Cardiac muscle cell (in vitro differentiated cells and primary cell): ENCODE measurements at regions not wholly inside any gene's neighbourhood (a gene's known extent, or its start where the extent isn't known, plus 50 kb on each side); places are given as distances from the start of the nearest gene placed in this dataset.

Experiments
- DNase-seq, 2 donors: peaks; one replicate each; pipeline versions ENCODE4 v3.0.0 to v3.0.0-alpha.2; 2010 to 2017; ENCODE audit warnings: low read depth in 1 of 2, low spot score in 1 of 2
- H3K27ac ChIP-seq: fragments of 200-600 bp; sonication (generic); 2 replicates; pipeline ENCODE4 v1.5.1; 2016
- H3K27me3 ChIP-seq: fragments of 200-600 bp; sonication (generic); 2 replicates; pipeline ENCODE4 v1.6.0; 2016; ENCODE audit warnings: control low read depth
- H3K36me3 ChIP-seq: fragments of 200-600 bp; sonication (generic); 2 replicates; pipeline ENCODE4 v1.5.1; 2016; ENCODE audit warnings: control low read depth
- H3K4me1 ChIP-seq: fragments of 200-600 bp; sonication (generic); 2 replicates; pipeline ENCODE4 v1.8.1; 2017; ENCODE audit warnings: low read depth, mild to moderate bottlenecking, mixed run types
- H3K4me3 ChIP-seq: fragments of 200-600 bp; sonication (generic); 2 replicates; pipeline ENCODE4 v1.5.1; 2016; ENCODE audit warnings: mild to moderate bottlenecking
- H3K9me3 ChIP-seq: fragments of 200-600 bp; sonication (generic); 2 replicates; pipeline ENCODE4 v1.5.1; 2017; ENCODE audit warnings: low read depth, mild to moderate bottlenecking, control low read depth
- CTCF ChIP-seq: IDR thresholded peaks from 2 replicates; pipeline ENCODE4 v1.5.1; 2012; ENCODE audit warnings: low read depth, mild to moderate bottlenecking, low read length

- Histone ChIP-seq H3K27ac (no peak overlapping the region), H3K9me3 (no peaks in the 10 kb centered on the region), H3K4me3 (no peak overlapping the region), H3K4me1 (no peaks in the 10 kb centered on the region), H3K36me3 (no peaks in the 10 kb centered on the region), H3K27me3 (no peaks in the 10 kb centered on the region)
- no peak for DNase-seq
- TF ChIP-seq CTCF: no peak
Measured at GRCh38 chr7:20276705-20277472, 53.8 kb upstream of the ITGB8 start.

- Histone ChIP-seq H3K4me1 (no peaks in the 10 kb centered on the region), H3K27me3 (no peaks in the 10 kb centered on the region), H3K9me3 (no peaks in the 10 kb centered on the region), H3K36me3 (no peaks in the 10 kb centered on the region), H3K27ac (no peak overlapping the region), H3K4me3 (no peak overlapping the region)
- no peak for DNase-seq
- no peak for TF ChIP-seq CTCF
Measured at GRCh38 chr7:20279979-20280378, 50.7 kb upstream of the ITGB8 start.

- no peaks in the 10 kb centered on the region for H3K9me3 ChIP-seq
- DNase-seq: peak in 1 of 2 donors; percentile 77
- no peak overlapping the region for H3K27ac ChIP-seq
Measured at GRCh38 chr7:20280475-20281351, 50.0 kb upstream of the ITGB8 start.

More at GRCh38 chr7:20280475-20281351, 50.0 kb upstream of the ITGB8 start:
- H3K27me3 ChIP-seq: no peaks in the 10 kb centered on the region
- no peaks in the 10 kb centered on the region for H3K36me3 ChIP-seq
- no peaks in the 10 kb centered on the region for H3K4me1 ChIP-seq
- no peak for TF ChIP-seq CTCF
- no peak overlapping the region for H3K4me3 ChIP-seq
